WTC11 (cell line): ENCODE measurements at regions not wholly inside any gene's neighbourhood (a gene's known extent, or its start where the extent isn't known, plus 50 kb on each side); places are given as distances from the start of the nearest gene placed in this dataset.

ENCODE experiments used
- ATAC-seq: fragments of 200-7000 bp; cut with Tn5 transposase; 2 replicates; pipeline ENCODE4 v1.10.0; 2021; ENCODE audit warnings: mild to moderate bottlenecking, moderate library complexity
- CTCF ChIA-PET: fragments of 300-600 bp; sonication (Branson Sonifier 250); formaldehyde crosslinking; loops from one replicate; lab custom pipeline; 2021; ENCODE audit warnings: antibody characterized with exemption; lab: Charles Lee
- POLR2A ChIA-PET: fragments of 350-600 bp; sonication (Branson Sonifier 250); formaldehyde crosslinking; loops from one replicate; lab custom pipeline; 2021; ENCODE audit warnings: antibody characterized with exemption; lab: Charles Lee
- DNase-seq: peaks from one replicate; pipeline ENCODE4 v3.0.0; 2021; ENCODE audit warnings: low spot score
- H3K27ac Mint-ChIP-seq: 2 replicates; pipeline ENCODE4 v1.8.0; 2021; ENCODE audit warnings: mixed read lengths
- H3K27me3 Mint-ChIP-seq: 2 replicates; pipeline ENCODE4 v1.8.0; 2021; ENCODE audit warnings: low read depth, mild to moderate bottlenecking, moderate library complexity, mixed read lengths
- H3K36me3 Mint-ChIP-seq: 2 replicates; pipeline ENCODE4 v1.8.0; 2021; ENCODE audit warnings: mixed read lengths
- H3K4me1 Mint-ChIP-seq: 2 replicates; pipeline ENCODE4 v1.8.0; 2022; ENCODE audit warnings: mixed read lengths
- H3K4me3 Mint-ChIP-seq: 2 replicates; pipeline ENCODE4 v1.8.0; 2021; ENCODE audit warnings: mild to moderate bottlenecking, moderate library complexity, mixed read lengths
- H3K9me3 Mint-ChIP-seq: 2 replicates; pipeline ENCODE4 v1.8.0; 2021; ENCODE audit warnings: mixed read lengths
- ARID4B ChIP-seq: sonication (generic); formaldehyde crosslinking; IDR thresholded peaks from 2 replicates; pipeline ENCODE4 v1.8.0; 2023; ENCODE audit warnings: missing genetic modification reagents, mild to moderate bottlenecking, borderline replicate concordance
- ATF6 ChIP-seq: sonication (generic); formaldehyde crosslinking; IDR thresholded peaks from 2 replicates; pipeline ENCODE4 v1.8.1; 2023; ENCODE audit warnings: mild to moderate bottlenecking, missing genetic modification reagents
- CREB1 ChIP-seq: sonication (generic); formaldehyde crosslinking; IDR thresholded peaks from 2 replicates; pipeline ENCODE4 v1.8.0; 2023; ENCODE audit warnings: mild to moderate bottlenecking, missing genetic modification reagents
- CREM ChIP-seq: sonication (generic); formaldehyde crosslinking; IDR thresholded peaks from 2 replicates; pipeline ENCODE4 v1.8.1; 2022; ENCODE audit warnings: mild to moderate bottlenecking, missing genetic modification reagents, moderate library complexity
- E2F5 ChIP-seq: sonication (generic); formaldehyde crosslinking; IDR thresholded peaks from 2 replicates; pipeline ENCODE4 v1.8.1; 2022; ENCODE audit warnings: mild to moderate bottlenecking, moderate library complexity, missing genetic modification reagents
- ESRRA ChIP-seq: sonication (generic); formaldehyde crosslinking; IDR thresholded peaks from 2 replicates; pipeline ENCODE4 v1.8.1; 2022; ENCODE audit warnings: mild to moderate bottlenecking, missing genetic modification reagents, borderline replicate concordance
- ETV6 ChIP-seq: sonication (generic); formaldehyde crosslinking; IDR thresholded peaks from 2 replicates; pipeline ENCODE4 v1.8.1; 2022; ENCODE audit warnings: mild to moderate bottlenecking, missing genetic modification reagents
- GTF2I ChIP-seq: fragments of 250-450 bp; sonication (Bioruptor Pico); conservative IDR thresholded peaks from 2 replicates; pipeline ENCODE4 v1.4.0; 2021; ENCODE audit warnings: mild to moderate bottlenecking
- HMGA2 ChIP-seq: fragments of 250-450 bp; sonication (Bioruptor Pico); IDR thresholded peaks from 2 replicates; pipeline ENCODE4 v1.4.0; 2021; ENCODE audit warnings: mild to moderate bottlenecking, moderate library complexity
- IRF2 ChIP-seq: sonication (generic); formaldehyde crosslinking; IDR thresholded peaks from 2 replicates; pipeline ENCODE4 v1.8.0; 2022; ENCODE audit warnings: low read depth, missing genetic modification reagents, borderline replicate concordance
- MYBL2 ChIP-seq: sonication (generic); formaldehyde crosslinking; IDR thresholded peaks from 2 replicates; pipeline ENCODE4 v1.8.1; 2023; ENCODE audit warnings: mild to moderate bottlenecking, moderate library complexity, missing genetic modification reagents
- NFATC4 ChIP-seq: fragments of 250-450 bp; sonication (Bioruptor Pico); IDR thresholded peaks from 2 replicates; pipeline ENCODE4 v1.9.0; 2021; ENCODE audit warnings: mild to moderate bottlenecking
- NR1H2 ChIP-seq: sonication (generic); formaldehyde crosslinking; IDR thresholded peaks from 2 replicates; pipeline ENCODE4 v1.9.0; 2021; ENCODE audit warnings: mild to moderate bottlenecking, moderate library complexity, missing genetic modification reagents
- NR3C1 ChIP-seq: sonication (generic); formaldehyde crosslinking; conservative IDR thresholded peaks from 2 replicates; pipeline ENCODE4 v1.8.1; 2023; ENCODE audit warnings: low read depth, mild to moderate bottlenecking, missing genetic modification reagents
- RELA ChIP-seq: sonication (generic); formaldehyde crosslinking; IDR thresholded peaks from 2 replicates; pipeline ENCODE4 v1.8.1; 2022; ENCODE audit warnings: missing genetic modification reagents, mild to moderate bottlenecking, borderline replicate concordance
- TCF7 ChIP-seq: sonication (generic); formaldehyde crosslinking; IDR thresholded peaks from 2 replicates; pipeline ENCODE4 v1.8.0; 2022; ENCODE audit warnings: mild to moderate bottlenecking, low read depth, missing genetic modification reagents, moderate library complexity
- TEAD1 ChIP-seq: sonication (generic); formaldehyde crosslinking; IDR thresholded peaks from 2 replicates; pipeline ENCODE4 v1.8.0; 2022; ENCODE audit warnings: mild to moderate bottlenecking, missing genetic modification reagents
- USF1 ChIP-seq: sonication (generic); formaldehyde crosslinking; IDR thresholded peaks from 2 replicates; pipeline ENCODE4 v1.8.0; 2022; ENCODE audit warnings: mild to moderate bottlenecking, missing genetic modification reagents
- ZMAT4 ChIP-seq: fragments of 250-450 bp; sonication (Bioruptor Pico); IDR thresholded peaks from 2 replicates; pipeline ENCODE4 v1.9.0; 2021; ENCODE audit warnings: mild to moderate bottlenecking
- ZNF121 ChIP-seq: sonication (generic); formaldehyde crosslinking; IDR thresholded peaks from 2 replicates; pipeline ENCODE4 v1.8.0; 2023; ENCODE audit warnings: missing genetic modification reagents
- ZNF219 ChIP-seq: sonication (generic); formaldehyde crosslinking; IDR thresholded peaks from 2 replicates; pipeline ENCODE4 v1.8.0; 2023; ENCODE audit warnings: missing genetic modification reagents, mild to moderate bottlenecking, borderline replicate concordance
- ZSCAN18 ChIP-seq: fragments of 250-450 bp; sonication (Bioruptor Pico); IDR thresholded peaks from 2 replicates; pipeline ENCODE4 v2.1.2; 2022; ENCODE audit warnings: mild to moderate bottlenecking, moderate library complexity

GRCh38 chr3:18713577-18713951 lies 288.4 kb upstream of the SATB1 start:
- DNase-seq = no peak
- Mint-ChIP-seq H3K27me3 (no peaks in the 10 kb centered on the region), H3K36me3 (no peaks in the 10 kb centered on the region), H3K27ac (no peak overlapping the region), H3K4me3 (no peak overlapping the region), H3K9me3 (no peaks in the 10 kb centered on the region), H3K4me1 (peaks cover 9% of the 10 kb centered on the region)
- ATAC-seq = no peak
- CTCF ChIA-PET = interaction anchor here (0.7 kb wide), 1 partner anchor 774 kb away, joined by 3 read pairs; no protein-coding TSS in a partner anchor
- POLR2A ChIA-PET = no interaction called here
- TF ChIP-seq CREM (CRISPR knock-in tag) = no peak
- TF ChIP-seq ZNF219 (CRISPR knock-in tag) = no peak
- TF ChIP-seq NR1H2 (CRISPR knock-in tag) = no peak
- no peak for TF ChIP-seq ATF6
- TF ChIP-seq TEAD1 (CRISPR knock-in tag) = no peak
- no peak for TF ChIP-seq ARID4B (CRISPR knock-in tag)
- no peak for TF ChIP-seq ESRRA (CRISPR knock-in tag)
- TF ChIP-seq ZMAT4 (CRISPR knock-in tag) = no peak
- TF ChIP-seq ETV6 (CRISPR knock-in tag) = no peak
- TF ChIP-seq USF1 (CRISPR knock-in tag) = no peak
- TF ChIP-seq HMGA2 (CRISPR knock-in tag) = no peak
- TF ChIP-seq ZNF121 (CRISPR knock-in tag) = no peak

GRCh38 chr3:18712713-18713576 lies 287.8 kb upstream of the SATB1 start:
- Mint-ChIP-seq H3K4me3 (no peak overlapping the region), H3K27me3 (no peaks in the 10 kb centered on the region), H3K4me1 (peaks cover 9% of the 10 kb centered on the region), H3K9me3 (peaks cover 2% of the 10 kb centered on the region), H3K27ac (no peak overlapping the region)
- DNase-seq (no peak), ATAC-seq (no peak)
- CTCF ChIA-PET = interaction anchor here (0.7 kb wide), 1 partner anchor 775 kb away, joined by 3 read pairs; no protein-coding TSS in a partner anchor
- TF ChIP-seq TCF7 (CRISPR knock-in tag) (no peak), CREB1 (no peak), IRF2 (no peak), RELA (CRISPR knock-in tag) (no peak), NFATC4 (CRISPR knock-in tag) (no peak), E2F5 (no peak), MYBL2 (CRISPR knock-in tag) (no peak), NR3C1 (CRISPR knock-in tag) (no peak), ZSCAN18 (no peak), GTF2I (CRISPR knock-in tag) (no peak)
- TF ChIP-seq, all 79 proteins: peak for 0
- no peaks in the 10 kb centered on the region for H3K36me3 Mint-ChIP-seq
- POLR2A ChIA-PET = interaction anchor here (0.6 to 0.7 kb wide), 2 partner anchors 15 to 36 kb away, joined by 3 to 4 read pairs; no protein-coding TSS in a partner anchor
